ENCODE measurements at regions not wholly inside any gene's neighbourhood (a gene's known extent, or its start where the extent isn't known, plus 50 kb on each side); places are given as distances from the start of the nearest gene placed in this dataset.
A peak's percentile ranks its signal among the peaks of the same experiment; 100 is the strongest.

DNA sequence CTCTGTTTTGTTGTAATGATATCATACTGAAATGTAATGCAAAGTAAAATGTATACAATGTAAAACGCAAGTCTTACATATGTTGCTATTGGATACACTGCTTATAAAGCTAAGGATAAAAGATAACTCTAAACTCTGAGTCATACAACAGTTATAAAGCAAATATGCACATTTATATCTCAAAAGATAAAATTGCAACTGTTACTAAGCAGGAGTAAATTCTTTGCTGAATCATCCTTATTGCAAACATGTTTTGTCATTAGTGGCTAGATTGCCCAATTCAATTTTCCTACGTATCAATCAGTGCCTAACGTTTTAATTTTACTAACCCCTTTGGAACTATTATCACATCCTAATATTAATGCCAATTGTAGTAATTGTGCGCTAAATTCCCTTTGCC is 762.9 kb downstream of the LTN1 start:
- H3K4me1 Mint-ChIP-seq (ENCODE audit: low read depth, unreplicated experiment) = no peaks in the 10 kb centered on the region
- Histone ChIP-seq H2AFZ (ENCODE audit: low read depth, low read length) (no peak overlapping the region), H3K4me3 (ENCODE audit: insufficient read depth, low read depth, low read length) (no peak overlapping the region), H3K9ac (ENCODE audit: low read length) (no peak overlapping the region), H3K4me2 (ENCODE audit: low read length) (no peak overlapping the region), H3K9me3 (ENCODE audit: insufficient read depth, low read depth, low read length) (no peaks in the 10 kb centered on the region), H3K79me2 (ENCODE audit: insufficient read depth, low read length) (no peaks in the 10 kb centered on the region), H3K4me1 (ENCODE audit: insufficient read depth, low read length) (peaks cover 4% of the 10 kb centered on the region), H4K20me1 (ENCODE audit: insufficient read depth, low read length) (no peaks in the 10 kb centered on the region), H3K27me3 (ENCODE audit: insufficient read depth, low read length) (no peaks in the 10 kb centered on the region), H3K36me3 (ENCODE audit: insufficient read depth, low read length) (no peaks in the 10 kb centered on the region), H3K27ac (ENCODE audit: low read depth, low read length) (peak overlapping the region; percentile 75)
- no peaks in the 10 kb centered on the region for H3K9me3 Mint-ChIP-seq (ENCODE audit: unreplicated experiment)
- peaks cover 5% of the 10 kb centered on the region for H3K27me3 Mint-ChIP-seq (ENCODE audit: low read depth, unreplicated experiment)
- FAIRE-seq (peak; percentile 68), DNase-seq (ENCODE audit: low read depth) (peak; percentile 67)
- no peak overlapping the region for H3K27ac Mint-ChIP-seq (ENCODE audit: unreplicated experiment)
- no peaks in the 10 kb centered on the region for H3K36me3 Mint-ChIP-seq (ENCODE audit: low read depth, unreplicated experiment)
- no peak overlapping the region for H3K4me3 Mint-ChIP-seq (ENCODE audit: unreplicated experiment)
- no peak for TF ChIP-seq EZH2 (IDR thresholded peaks at IDR 0.05; ENCODE audit: insufficient read depth, low read length)
- TF ChIP-seq, protein P1, sequence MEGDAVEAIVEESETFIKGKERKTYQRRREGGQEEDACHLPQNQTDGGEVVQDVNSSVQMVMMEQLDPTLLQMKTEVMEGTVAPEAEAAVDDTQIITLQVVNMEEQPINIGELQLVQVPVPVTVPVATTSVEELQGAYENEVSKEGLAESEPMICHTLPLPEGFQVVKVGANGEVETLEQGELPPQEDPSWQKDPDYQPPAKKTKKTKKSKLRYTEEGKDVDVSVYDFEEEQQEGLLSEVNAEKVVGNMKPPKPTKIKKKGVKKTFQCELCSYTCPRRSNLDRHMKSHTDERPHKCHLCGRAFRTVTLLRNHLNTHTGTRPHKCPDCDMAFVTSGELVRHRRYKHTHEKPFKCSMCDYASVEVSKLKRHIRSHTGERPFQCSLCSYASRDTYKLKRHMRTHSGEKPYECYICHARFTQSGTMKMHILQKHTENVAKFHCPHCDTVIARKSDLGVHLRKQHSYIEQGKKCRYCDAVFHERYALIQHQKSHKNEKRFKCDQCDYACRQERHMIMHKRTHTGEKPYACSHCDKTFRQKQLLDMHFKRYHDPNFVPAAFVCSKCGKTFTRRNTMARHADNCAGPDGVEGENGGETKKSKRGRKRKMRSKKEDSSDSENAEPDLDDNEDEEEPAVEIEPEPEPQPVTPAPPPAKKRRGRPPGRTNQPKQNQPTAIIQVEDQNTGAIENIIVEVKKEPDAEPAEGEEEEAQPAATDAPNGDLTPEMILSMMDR (IDR thresholded peaks at IDR 0.05; ENCODE audit: insufficient read depth, low read depth, low read length) = no peak

DNA sequence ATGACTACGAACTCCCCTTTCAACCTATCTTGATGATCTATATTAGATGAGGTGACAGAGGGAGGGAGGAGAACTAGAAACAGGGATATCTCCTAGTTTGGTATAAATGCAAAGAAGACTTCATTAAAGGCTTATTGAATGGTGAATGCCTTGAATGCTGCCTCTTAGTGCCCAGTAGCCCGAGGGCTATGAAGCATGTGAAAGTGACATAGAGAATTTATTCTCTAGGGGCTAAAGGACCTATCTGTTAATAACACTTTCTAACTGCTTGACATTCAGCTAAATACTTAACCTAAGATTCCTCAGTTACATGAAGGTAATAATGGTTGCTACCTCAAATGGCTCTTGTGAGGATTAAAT is 764.1 kb downstream of the LTN1 start:
- Histone ChIP-seq H3K4me2 (ENCODE audit: low read length) (no peak overlapping the region), H3K36me3 (ENCODE audit: insufficient read depth, low read length) (no peaks in the 10 kb centered on the region), H3K9me3 (ENCODE audit: insufficient read depth, low read depth, low read length) (no peaks in the 10 kb centered on the region), H3K27me3 (ENCODE audit: insufficient read depth, low read length) (no peaks in the 10 kb centered on the region), H3K79me2 (ENCODE audit: insufficient read depth, low read length) (no peaks in the 10 kb centered on the region), H3K27ac (ENCODE audit: low read depth, low read length) (no peak overlapping the region), H3K4me3 (ENCODE audit: insufficient read depth, low read depth, low read length) (no peak overlapping the region), H3K9ac (ENCODE audit: low read length) (no peak overlapping the region), H4K20me1 (ENCODE audit: insufficient read depth, low read length) (no peaks in the 10 kb centered on the region), H3K4me1 (ENCODE audit: insufficient read depth, low read length) (peaks cover 4% of the 10 kb centered on the region), H2AFZ (ENCODE audit: low read depth, low read length) (no peak overlapping the region)
- peaks cover 5% of the 10 kb centered on the region for H3K27me3 Mint-ChIP-seq (ENCODE audit: low read depth, unreplicated experiment)
- H3K36me3 Mint-ChIP-seq (ENCODE audit: low read depth, unreplicated experiment) = no peaks in the 10 kb centered on the region
- DNase-seq (ENCODE audit: low read depth) (no peak), FAIRE-seq (no peak)
- no peak overlapping the region for H3K4me3 Mint-ChIP-seq (ENCODE audit: unreplicated experiment)
- H3K27ac Mint-ChIP-seq (ENCODE audit: unreplicated experiment) = no peak overlapping the region
- TF ChIP-seq, protein P1 (IDR thresholded peaks at IDR 0.05; ENCODE audit: insufficient read depth, low read depth, low read length) = no peak
- TF ChIP-seq EZH2 (IDR thresholded peaks at IDR 0.05; ENCODE audit: insufficient read depth, low read length) = no peak
- no peaks in the 10 kb centered on the region for H3K4me1 Mint-ChIP-seq (ENCODE audit: low read depth, unreplicated experiment)
- no peaks in the 10 kb centered on the region for H3K9me3 Mint-ChIP-seq (ENCODE audit: unreplicated experiment)

DNA sequence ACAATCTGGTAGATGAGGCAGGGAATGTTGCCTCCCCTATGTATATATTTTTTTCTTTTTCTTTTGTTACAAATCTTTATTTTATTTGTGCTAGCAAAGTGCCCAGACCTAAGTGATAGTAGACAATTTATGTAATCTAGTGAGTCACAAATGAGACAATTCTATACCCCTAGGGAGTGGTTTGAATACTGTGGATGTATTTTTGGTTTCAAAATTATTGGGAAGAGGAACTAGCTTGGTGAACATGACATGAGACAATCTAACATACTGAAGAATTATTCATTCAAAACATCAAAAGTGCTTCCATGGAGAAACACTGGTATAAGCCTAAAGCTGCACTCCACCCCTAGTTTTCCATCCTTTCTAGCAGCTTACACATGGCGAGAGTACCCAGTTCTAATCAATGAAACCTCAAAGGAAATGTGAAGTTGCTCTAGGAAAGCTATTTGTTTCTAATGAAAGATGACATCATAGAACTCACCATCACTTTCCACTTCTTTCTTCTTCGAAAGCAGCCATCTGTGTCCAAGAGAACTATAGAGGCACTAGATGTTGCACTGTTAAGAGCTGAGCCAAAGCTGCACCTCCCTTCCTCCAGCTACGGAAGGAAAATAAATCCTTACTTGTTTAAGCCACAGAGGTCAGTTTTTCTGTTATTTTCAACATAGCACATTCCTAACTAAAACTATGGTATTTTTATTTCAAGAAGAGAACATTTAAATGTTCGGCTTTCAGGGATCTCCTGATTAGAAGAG is 764.6 kb downstream of the LTN1 start:
- no peak for TF ChIP-seq EZH2 (IDR thresholded peaks at IDR 0.05; ENCODE audit: insufficient read depth, low read length)
- TF ChIP-seq, protein P1 (IDR thresholded peaks at IDR 0.05; ENCODE audit: insufficient read depth, low read depth, low read length) = no peak
- DNase-seq (ENCODE audit: low read depth) = no peak
- H3K27me3 Mint-ChIP-seq (ENCODE audit: low read depth, unreplicated experiment) = peaks cover 5% of the 10 kb centered on the region
- Histone ChIP-seq H3K4me3 (ENCODE audit: insufficient read depth, low read depth, low read length) (no peak overlapping the region), H3K27me3 (ENCODE audit: insufficient read depth, low read length) (no peaks in the 10 kb centered on the region), H3K27ac (ENCODE audit: low read depth, low read length) (no peak overlapping the region), H4K20me1 (ENCODE audit: insufficient read depth, low read length) (no peaks in the 10 kb centered on the region), H3K4me2 (ENCODE audit: low read length) (no peak overlapping the region), H3K4me1 (ENCODE audit: insufficient read depth, low read length) (peaks cover 4% of the 10 kb centered on the region), H3K79me2 (ENCODE audit: insufficient read depth, low read length) (no peaks in the 10 kb centered on the region), H3K9me3 (ENCODE audit: insufficient read depth, low read depth, low read length) (no peaks in the 10 kb centered on the region), H3K36me3 (ENCODE audit: insufficient read depth, low read length) (no peaks in the 10 kb centered on the region), H2AFZ (ENCODE audit: low read depth, low read length) (no peak overlapping the region), H3K9ac (ENCODE audit: low read length) (no peak overlapping the region)
- H3K9me3 Mint-ChIP-seq (ENCODE audit: unreplicated experiment) = no peaks in the 10 kb centered on the region
- no peak overlapping the region for H3K27ac Mint-ChIP-seq (ENCODE audit: unreplicated experiment)
- FAIRE-seq = no peak
- H3K4me3 Mint-ChIP-seq (ENCODE audit: unreplicated experiment) = no peak overlapping the region
- H3K36me3 Mint-ChIP-seq (ENCODE audit: low read depth, unreplicated experiment) = no peaks in the 10 kb centered on the region
- no peaks in the 10 kb centered on the region for H3K4me1 Mint-ChIP-seq (ENCODE audit: low read depth, unreplicated experiment)
